ENCODE measurements at regions not wholly inside any gene's neighbourhood (a gene's known extent, or its start where the extent isn't known, plus 50 kb on each side); places are given as distances from the start of the nearest gene placed in this dataset.
"Not testable (repeated sequence)": the region's sequence is repeated elsewhere in the genome, so short reads cannot be mapped to it uniquely, and the experiment has no call there.

GRCh38 chr12:131458931-131459772 is 251.7 kb upstream of the SFSWAP start:
- no peak for DNase-seq

DNA sequence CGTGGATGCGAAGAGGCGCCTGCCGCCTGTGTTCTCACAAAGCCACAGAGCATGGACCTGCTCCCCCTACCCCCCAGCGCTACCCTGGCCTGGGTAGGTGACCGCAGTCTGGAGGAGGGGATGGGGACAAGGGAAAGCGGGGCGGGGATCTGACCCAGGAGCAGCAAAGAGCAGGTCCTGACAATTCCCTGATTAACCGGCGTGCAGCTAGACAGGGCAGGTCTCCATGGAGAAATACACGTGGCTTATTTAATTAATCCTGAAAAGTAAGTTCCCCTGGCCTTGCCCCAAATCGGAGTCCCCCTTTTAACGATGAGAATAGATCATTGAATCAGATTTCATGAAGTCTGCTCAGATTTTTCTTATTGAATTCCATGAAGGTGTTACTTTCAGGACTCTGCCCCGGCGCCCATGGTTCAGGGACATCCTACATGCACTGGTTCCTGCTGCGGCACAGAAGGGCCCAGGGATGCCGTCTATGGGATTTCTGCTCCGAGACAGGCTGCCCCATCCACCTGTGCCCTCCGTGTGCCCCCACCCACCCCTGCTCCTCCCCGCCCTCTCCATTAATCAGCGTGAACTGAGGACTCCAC is 251.0 kb upstream of the SFSWAP start:
- no peak for DNase-seq

GRCh38 chr12:131460520-131460919 is 250.4 kb upstream of the SFSWAP start:
- DNase-seq: no peak

DNA sequence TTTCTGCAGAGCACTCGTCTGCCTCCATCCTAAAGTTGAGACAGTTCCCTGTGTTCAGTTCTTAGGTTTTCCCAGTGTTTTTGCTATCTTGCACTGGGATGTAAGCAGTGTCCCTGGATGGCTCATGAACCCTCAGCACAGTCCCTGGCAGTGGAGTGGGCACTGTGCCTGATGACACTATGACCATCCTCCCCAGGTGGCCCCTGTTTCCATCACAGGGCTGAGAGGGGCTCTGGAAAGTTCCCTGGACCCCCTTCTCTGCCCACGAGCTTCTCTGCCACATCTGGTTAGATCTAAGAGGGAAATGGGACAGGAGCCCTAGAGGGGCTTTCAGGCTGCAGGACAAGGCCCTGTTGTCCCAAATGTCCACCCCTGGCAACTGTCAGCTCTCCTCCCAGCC is 249.8 kb upstream of the SFSWAP start:
- no peak for DNase-seq

DNA sequence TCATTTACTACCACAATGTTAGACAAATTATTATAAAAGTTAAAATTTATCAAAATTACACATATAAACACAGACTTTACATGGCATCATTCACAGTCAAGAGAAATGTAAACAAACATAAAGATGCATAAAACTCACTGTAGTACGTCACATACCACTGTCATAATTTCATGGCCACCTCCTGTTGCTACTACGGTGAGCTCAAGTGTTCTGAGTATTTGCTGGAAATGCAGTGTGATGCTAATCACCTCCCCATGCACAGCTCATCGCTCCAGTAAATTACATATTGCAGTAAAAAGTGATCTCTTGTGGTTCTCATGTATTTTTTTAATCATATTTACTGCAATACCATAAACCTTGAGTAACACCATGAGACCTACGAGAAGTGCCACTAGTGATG is 247.7 kb upstream of the SFSWAP start:
- DNase-seq: no peak

GRCh38 chr12:131464081-131464480 is 246.8 kb upstream of the SFSWAP start:
- DNase-seq: no peak

GRCh38 chr12:131466306-131466705 is 244.6 kb upstream of the SFSWAP start:
- no peak for DNase-seq

GRCh38 chr12:131466932-131467331 is 244.0 kb upstream of the SFSWAP start:
- DNase-seq: no peak

- DNase-seq: no peak
Measured at GRCh38 chr12:131468206-131468605, 242.7 kb upstream of the SFSWAP start.

GRCh38 chr12:131469945-131470344 is 240.9 kb upstream of the SFSWAP start:
- DNase-seq: not testable (repeated sequence)

DNA sequence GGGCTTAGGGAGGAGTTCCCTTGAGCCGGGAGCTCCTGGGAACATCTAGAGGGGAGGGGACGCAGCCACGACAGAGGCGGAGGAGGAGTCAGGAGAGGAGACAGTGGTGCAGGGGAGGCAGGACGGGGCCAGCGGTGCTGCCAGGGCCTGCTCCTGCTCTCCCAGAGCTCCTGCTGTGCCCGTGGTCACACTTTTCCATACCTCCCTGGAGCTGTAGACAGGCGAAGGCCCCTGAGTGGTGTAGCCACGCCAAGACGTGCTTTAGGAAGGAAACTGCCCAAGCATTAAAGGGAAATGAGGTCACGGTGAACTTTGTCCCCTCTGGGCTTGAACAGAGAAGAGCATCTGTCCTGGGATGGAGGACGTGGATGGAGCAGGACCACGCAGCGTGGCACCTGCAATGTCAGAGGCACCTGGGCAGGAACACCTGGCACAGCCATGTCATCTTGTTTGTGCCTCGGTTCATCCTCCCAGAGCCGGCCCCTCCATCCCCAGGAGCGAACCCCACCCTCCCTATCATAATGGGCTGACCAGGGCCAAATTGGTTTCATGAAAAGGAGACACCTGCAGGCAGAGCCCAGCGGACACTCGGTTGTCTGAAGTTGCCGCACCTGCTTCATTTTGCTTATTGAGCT is 239.5 kb upstream of the SFSWAP start:
- DNase-seq: no peak

DNA sequence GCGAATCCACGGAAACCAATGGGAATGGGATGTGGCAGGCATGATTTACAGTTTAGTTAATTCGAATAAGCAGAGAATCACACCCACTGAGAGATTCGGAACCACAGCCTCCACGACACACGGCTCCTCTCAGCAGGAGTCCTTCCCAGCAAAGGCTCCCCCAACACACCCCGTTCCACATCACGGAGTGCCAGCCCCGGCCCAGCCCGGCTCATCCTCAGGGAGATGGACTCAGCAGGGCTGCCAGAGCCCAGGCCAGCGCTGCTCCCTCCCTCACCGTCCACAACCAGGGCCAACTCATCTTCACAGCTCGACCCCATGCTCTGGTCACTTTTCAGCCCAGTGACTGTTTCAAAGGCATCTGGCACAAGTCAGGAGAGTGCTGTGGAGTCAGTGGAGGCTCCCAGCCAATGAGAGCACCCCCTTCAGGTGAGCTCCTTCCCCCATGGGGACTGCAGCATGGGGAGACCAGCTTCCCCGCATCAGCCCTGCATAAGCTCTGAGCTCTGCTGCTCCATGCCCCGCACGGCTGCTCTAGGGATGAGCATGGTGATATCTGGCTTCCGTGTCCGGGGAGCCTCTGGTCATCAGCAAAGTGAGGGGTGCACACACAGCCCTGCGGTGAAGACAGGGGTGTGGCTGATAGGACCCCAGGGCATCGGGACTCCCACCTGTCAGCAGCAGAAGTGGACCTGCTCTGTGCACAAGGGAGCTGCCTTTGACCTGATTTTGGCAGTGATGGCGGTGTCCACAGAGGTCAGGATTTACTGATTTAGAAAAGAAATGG is 238.8 kb upstream of the SFSWAP start:
- DNase-seq: no peak

DNA sequence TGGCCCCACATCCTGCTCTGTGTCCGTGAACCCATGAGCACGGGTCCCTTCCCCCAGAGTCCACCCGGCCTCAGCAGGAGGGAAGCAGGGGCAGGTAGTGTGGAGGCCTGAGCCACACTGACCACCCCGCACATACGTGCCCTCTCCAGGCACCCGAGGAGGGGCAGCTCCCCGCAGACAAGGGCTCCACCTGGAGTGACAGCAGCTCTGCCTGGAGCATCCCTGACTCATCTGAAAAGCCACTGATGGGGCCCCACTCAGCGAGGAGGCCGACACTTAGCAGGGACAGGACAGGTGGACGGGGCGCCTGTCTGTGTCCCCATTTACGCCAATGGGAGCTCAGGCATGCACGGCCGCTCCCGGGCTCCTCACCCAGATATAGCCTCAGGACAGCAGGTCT is 237.6 kb upstream of the SFSWAP start:
- DNase-seq: no peak

- DNase-seq: no peak
Measured at GRCh38 chr12:131473741-131474709, 236.9 kb upstream of the SFSWAP start.

DNA sequence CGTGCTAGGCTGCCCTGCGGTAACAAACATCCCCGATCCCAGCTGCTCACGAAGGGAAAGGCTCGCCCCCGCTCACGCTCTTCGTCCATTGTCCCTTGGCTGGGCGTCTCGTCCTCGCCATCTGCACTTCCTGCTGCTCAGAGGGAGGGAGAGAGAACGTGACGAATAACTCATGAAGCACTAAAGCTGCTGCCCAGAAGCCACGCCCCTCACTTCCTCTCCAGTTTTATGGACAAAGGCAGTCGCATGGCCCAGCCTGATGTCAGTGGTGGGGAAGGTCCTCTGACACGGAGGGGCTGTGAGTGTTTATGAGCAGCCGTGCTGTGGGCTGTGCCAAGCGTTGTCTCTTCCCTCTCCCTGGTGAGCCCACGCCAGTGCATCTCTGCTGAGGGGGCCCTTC is 235.9 kb upstream of the SFSWAP start:
- not testable (repeated sequence) for DNase-seq

DNA sequence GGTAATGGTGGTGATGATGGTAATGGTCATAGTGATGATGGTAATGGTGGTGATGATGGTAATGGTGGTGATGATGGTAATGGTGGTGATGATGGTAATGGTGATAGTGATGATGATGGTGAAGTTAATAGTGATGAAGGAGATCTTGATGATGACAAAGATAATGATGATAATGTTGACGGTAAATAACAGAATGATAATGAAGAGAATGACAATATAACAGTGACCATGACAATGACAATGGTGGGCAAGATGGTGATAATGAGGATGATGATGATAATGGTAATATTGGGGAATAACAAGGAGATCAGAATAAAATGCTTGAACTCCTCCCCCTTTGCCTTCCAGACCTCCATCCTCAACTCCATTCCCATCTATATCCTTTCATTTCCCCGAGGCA is 233.3 kb upstream of the SFSWAP start:
- no peak for DNase-seq

- no peak for DNase-seq
Measured at GRCh38 chr12:131478468-131478867, 232.4 kb upstream of the SFSWAP start.

- DNase-seq: no peak
Measured at GRCh38 chr12:131482199-131482598, 228.7 kb upstream of the SFSWAP start.

- no peak for DNase-seq
Measured at GRCh38 chr12:131482686-131483085, 228.2 kb upstream of the SFSWAP start.

DNA sequence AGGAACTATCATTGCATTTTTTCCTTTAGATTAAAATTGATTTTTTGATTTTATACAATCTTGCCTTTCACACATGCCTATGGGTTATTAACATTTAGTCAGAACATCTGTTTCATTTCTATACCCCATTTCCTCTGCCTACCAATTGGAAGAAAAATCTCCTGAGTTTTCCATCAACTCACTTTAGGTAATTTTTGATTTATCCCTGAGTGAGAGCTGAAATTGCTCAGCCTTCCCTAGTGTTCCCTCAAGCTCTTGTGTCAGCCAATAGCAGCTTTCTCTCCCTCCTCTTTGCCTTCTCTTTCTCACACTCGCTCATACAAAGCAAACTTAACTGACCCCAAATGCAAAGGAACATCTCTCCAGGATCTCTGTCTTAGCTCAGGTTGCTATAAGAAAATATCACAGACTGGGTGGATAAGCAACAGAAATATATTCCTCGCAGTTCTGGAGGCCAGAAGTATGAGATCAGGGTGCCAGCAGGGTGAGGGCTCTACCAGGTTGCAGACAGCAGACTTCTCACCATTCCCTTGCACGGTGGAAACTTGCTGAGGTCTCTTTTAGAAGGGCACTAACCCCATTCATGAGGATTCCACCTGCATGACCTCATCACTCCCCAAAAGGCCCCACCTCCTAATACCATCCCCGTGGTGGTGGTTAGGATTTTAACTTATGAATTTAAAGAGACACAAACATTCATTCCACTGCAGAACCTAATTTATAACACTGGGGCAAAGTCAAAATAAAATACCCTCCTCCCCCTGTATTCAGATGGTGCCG is 224.2 kb upstream of the SFSWAP start:
- DNase-seq: no peak

Measured in skin of body (tissue), 1 donor.